Subcutaneous abdominal adipose tissue (tissue), 5 donors: ENCODE measurements at regions not wholly inside any gene's neighbourhood (a gene's known extent, or its start where the extent isn't known, plus 50 kb on each side); places are given as distances from the start of the nearest gene placed in this dataset.

ENCODE experiments used
- H3K27ac ChIP-seq: one replicate; pipeline ENCODE4 v1.7.0; 2013; ENCODE audit warnings: low read depth, mild to moderate bottlenecking, inconsistent platforms, low read length, moderate library complexity
- H3K27me3 ChIP-seq, 5 donors: one replicate each; pipeline ENCODE4 v1.7.0; 2013; ENCODE audit warnings: low read length in 5 of 5, inconsistent platforms in 1 of 5; ENCODE audit not compliant: control insufficient read depth in 5 of 5, insufficient read depth in 4 of 5
- H3K36me3 ChIP-seq, 5 donors: one replicate each; pipeline ENCODE4 v1.7.0; 2013; ENCODE audit warnings: low read length in 5 of 5; ENCODE audit not compliant: control insufficient read depth in 5 of 5, insufficient read depth in 5 of 5
- H3K4me1 ChIP-seq, 5 donors: one replicate each; pipeline ENCODE4 v1.7.0; 2013; ENCODE audit warnings: low read length in 5 of 5, mild to moderate bottlenecking in 3 of 5, moderate library complexity in 1 of 5; ENCODE audit not compliant: control insufficient read depth in 5 of 5, insufficient read depth in 5 of 5
- H3K4me3 ChIP-seq, 5 donors: one replicate each; pipeline ENCODE4 v1.7.0; 2013; ENCODE audit warnings: low read length in 5 of 5, low read depth in 1 of 5
- H3K9ac ChIP-seq, 5 donors: one replicate each; pipeline ENCODE4 v1.7.0; 2013; ENCODE audit warnings: low read length in 5 of 5, mild to moderate bottlenecking in 4 of 5, moderate library complexity in 3 of 5
- H3K9me3 ChIP-seq, 5 donors: one replicate each; pipeline ENCODE4 v1.7.0; 2013; ENCODE audit warnings: low read length in 5 of 5; ENCODE audit not compliant: control insufficient read depth in 5 of 5
- donor health status: healthy.
- donor health status: healthy.
- donor health status: healthy.
- donor health status: healthy.
- donor health status: healthy.

DNA sequence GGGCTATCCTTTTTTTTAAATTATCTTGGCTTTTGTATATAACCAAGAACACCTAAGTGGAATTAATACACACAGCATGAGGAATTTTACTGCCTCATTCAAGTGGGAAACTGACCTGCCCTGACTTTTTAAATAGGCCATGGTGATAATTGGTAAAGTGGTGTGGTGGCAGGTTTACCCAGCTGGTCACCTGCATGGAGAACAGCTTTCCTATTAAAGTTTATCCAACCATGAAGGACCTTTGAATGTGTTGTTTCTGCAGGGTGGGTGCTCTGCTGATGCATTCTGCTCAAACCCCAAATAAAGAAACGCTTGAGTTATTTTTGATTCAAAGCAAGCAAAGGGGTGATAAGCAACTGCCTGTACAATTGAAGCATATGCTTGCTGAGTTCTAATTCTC lies 261.0 kb upstream of the GRIN3A start:
- Histone ChIP-seq H3K9ac (no peak overlapping the region), H3K9me3 (no peaks in the 10 kb centered on the region), H3K4me1 (no peaks in the 10 kb centered on the region), H3K27me3 (no peaks in the 10 kb centered on the region), H3K27ac (no peak overlapping the region), H3K4me3 (no peak overlapping the region), H3K36me3 (no peaks in the 10 kb centered on the region)

DNA sequence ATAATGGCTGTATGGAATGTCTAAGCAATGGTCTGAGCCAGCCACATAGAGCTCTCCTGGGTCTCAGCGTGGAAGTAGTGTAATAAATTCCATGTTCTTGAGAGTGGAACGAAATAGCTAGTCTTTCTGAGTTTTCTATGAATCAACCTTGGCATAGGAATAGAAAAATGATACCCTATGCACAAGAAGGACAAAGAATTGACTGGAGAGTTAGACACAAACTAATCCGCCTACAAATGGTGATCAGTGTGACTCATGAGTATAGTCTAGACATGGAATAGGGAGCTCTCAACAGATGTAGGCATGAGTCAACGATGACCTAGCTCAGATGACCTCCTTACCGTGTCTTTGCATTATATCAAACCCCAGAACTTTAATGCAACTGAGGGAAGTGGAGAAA lies 256.8 kb upstream of the GRIN3A start:
- H3K27me3 ChIP-seq: no peaks in the 10 kb centered on the region
- H3K9ac ChIP-seq: no peak overlapping the region
- H3K27ac ChIP-seq: no peak overlapping the region
- H3K9me3 ChIP-seq: no peaks in the 10 kb centered on the region
- H3K4me3 ChIP-seq: no peak overlapping the region
- no peaks in the 10 kb centered on the region for H3K36me3 ChIP-seq
- H3K4me1 ChIP-seq: no peaks in the 10 kb centered on the region

DNA sequence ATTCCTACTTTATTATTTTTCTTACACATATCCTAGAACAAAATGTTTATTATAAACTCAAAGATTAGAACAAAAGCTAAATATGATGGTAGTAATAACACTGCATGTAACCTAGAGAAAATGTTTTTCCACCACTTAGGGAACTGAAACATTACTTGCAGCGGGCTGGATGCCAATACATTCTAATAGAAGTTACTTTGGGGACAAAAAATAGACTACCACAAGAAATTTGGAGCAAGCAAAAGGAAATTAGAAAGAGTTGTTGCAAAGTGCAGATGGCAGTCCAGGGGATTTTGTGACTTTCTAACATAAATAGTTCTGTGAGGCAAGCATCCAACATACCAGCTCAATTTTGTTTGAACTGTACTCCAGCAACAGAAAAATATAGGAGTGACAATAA lies 255.3 kb upstream of the GRIN3A start:
- Histone ChIP-seq H3K9me3 (no peaks in the 10 kb centered on the region), H3K27me3 (no peaks in the 10 kb centered on the region), H3K4me3 (no peak overlapping the region), H3K9ac (no peak overlapping the region), H3K36me3 (no peaks in the 10 kb centered on the region), H3K27ac (no peak overlapping the region), H3K4me1 (no peaks in the 10 kb centered on the region)

DNA sequence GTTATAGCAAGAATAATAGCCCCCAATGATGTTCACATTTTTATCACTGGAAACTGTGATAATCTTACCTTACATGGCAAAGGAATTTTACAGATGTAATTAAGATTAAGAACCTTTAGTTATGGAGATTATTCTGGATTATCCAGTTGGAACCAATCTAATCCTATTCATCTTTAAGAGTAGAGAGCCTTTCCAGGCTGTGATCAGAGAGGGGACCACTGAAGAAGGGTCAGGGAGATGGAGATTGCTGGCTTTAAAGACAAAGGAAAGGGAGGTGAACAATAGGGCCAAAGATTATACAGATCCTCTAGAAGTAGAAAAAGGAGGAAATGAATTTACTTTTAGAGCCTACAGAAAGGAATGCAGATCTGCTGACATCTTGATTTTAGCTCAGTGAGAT lies 253.5 kb upstream of the GRIN3A start:
- Histone ChIP-seq H3K36me3 (no peaks in the 10 kb centered on the region), H3K9me3 (no peaks in the 10 kb centered on the region), H3K4me3 (no peak overlapping the region), H3K4me1 (no peaks in the 10 kb centered on the region), H3K9ac (no peak overlapping the region), H3K27ac (no peak overlapping the region), H3K27me3 (no peaks in the 10 kb centered on the region)

DNA sequence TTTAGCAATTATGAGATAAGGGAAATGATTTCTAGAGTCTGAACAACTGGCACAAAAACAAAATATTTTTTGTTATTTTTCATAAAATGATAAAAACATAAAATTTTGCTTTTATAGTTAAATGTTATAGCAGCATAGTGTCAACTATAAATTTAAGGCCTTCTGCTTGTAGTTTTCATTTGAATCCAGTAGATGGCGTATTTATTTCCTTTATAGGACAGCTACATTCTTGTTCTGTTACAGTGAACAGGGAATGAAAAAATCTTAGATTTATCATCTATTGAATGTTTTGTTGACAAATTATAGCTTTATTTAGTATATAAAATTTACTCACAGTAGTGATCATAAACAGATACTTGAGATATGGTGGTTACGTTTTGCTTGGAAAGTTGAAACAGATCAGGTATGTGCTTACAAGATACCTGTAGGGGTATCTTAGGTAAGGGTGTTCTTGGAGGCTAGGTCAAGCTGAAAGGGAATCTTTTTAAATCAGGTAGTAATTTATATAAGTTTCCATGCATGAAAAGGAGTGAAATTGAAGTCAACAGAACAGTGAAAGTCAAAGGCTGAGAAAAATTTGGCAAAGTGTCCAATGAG lies 239.3 kb upstream of the GRIN3A start:
- no peak overlapping the region for H3K27ac ChIP-seq
- H3K9ac ChIP-seq: no peak overlapping the region
- no peaks in the 10 kb centered on the region for H3K9me3 ChIP-seq
- H3K4me1 ChIP-seq: no peaks in the 10 kb centered on the region
- no peaks in the 10 kb centered on the region for H3K36me3 ChIP-seq
- no peak overlapping the region for H3K4me3 ChIP-seq
- no peaks in the 10 kb centered on the region for H3K27me3 ChIP-seq

DNA sequence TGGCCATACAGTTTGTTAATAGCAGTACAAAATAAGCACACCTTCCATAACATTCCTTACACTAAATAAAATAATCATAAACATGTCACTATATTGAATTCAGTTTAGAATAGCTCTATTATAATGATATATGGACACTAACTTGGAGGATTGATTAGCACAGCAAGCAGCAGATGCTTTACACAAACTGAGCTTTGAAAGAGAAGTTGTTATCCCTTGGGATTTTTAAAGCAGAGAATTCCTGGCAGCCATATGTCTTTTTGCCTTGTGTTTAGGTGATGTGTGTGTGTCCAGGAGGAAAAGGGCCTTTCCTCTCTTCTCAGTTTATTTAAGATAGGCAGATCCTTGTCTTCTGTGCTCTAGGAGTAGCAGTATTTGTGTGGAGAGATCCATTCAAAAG lies 232.2 kb upstream of the GRIN3A start:
- H3K36me3 ChIP-seq: no peaks in the 10 kb centered on the region
- no peak overlapping the region for H3K27ac ChIP-seq
- no peaks in the 10 kb centered on the region for H3K27me3 ChIP-seq
- no peak overlapping the region for H3K4me3 ChIP-seq
- no peaks in the 10 kb centered on the region for H3K9me3 ChIP-seq
- H3K4me1 ChIP-seq: no peaks in the 10 kb centered on the region
- H3K9ac ChIP-seq: no peak overlapping the region

DNA sequence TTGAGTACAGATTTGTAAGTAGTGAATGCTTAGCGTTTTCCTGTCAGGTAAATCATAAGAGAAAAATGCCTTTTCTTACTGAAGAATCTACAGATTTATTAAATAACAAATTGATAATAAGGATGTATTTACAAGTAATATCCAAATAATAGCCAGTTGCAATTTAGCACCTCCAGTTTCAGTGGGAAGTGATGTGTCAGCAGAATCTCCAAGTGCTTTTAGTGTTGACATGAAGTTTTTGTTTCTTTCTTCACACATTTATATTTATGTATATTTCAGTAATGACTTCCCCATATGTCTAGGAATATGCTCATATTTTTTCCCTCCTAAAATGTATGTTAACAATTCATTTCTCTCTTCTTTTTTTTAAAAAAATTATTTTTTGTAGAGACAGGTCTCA lies 229.9 kb upstream of the GRIN3A start:
- Histone ChIP-seq H3K4me3 (no peak overlapping the region), H3K9me3 (no peaks in the 10 kb centered on the region), H3K36me3 (no peaks in the 10 kb centered on the region), H3K4me1 (no peaks in the 10 kb centered on the region), H3K27me3 (no peaks in the 10 kb centered on the region), H3K27ac (no peak overlapping the region), H3K9ac (no peak overlapping the region)

DNA sequence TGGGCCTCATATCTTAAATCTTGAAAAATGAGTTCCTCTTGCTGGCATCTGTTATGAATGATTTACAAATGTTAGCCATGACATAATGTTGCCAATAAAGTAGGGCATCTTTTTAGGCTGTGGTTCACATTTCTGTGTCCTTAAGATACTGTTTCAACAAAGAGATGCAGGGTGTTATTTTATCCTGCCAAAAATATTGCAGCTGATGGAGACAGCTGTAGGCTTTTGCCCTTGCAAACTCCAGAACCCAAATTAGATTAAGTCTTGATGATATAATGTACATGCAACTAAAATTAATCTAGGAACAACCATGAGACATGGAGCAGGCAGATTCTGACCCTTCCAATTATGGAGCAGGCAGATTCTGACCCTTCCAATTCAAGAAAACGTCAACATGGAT lies 228.2 kb upstream of the GRIN3A start:
- no peaks in the 10 kb centered on the region for H3K4me1 ChIP-seq
- no peak overlapping the region for H3K27ac ChIP-seq
- H3K9me3 ChIP-seq: no peaks in the 10 kb centered on the region
- H3K9ac ChIP-seq: no peak overlapping the region
- no peak overlapping the region for H3K4me3 ChIP-seq
- H3K36me3 ChIP-seq: no peaks in the 10 kb centered on the region
- no peaks in the 10 kb centered on the region for H3K27me3 ChIP-seq

DNA sequence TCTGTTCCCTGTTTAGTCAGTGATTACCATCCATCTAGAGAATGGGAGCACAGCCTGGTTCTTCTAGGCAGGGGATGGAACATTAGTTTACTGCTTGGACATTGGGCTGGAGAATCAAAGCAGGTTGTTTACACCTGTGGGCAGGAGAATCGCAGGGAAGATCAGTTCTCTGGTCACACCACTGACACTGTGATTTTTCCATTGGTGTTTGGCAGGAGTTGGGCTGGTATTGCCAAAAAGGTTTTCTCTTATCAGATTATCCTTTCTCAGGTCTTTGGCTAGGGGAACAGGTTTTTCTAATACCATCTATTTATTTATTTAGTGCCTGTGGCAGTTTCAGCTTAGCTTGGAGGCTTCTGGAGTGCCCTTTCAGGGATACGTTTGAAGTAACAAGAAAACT lies 219.3 kb upstream of the GRIN3A start:
- Histone ChIP-seq H3K4me1 (no peaks in the 10 kb centered on the region), H3K36me3 (no peaks in the 10 kb centered on the region), H3K27me3 (no peaks in the 10 kb centered on the region), H3K9me3 (no peaks in the 10 kb centered on the region), H3K4me3 (no peak overlapping the region), H3K9ac (no peak overlapping the region), H3K27ac (no peak overlapping the region)

DNA sequence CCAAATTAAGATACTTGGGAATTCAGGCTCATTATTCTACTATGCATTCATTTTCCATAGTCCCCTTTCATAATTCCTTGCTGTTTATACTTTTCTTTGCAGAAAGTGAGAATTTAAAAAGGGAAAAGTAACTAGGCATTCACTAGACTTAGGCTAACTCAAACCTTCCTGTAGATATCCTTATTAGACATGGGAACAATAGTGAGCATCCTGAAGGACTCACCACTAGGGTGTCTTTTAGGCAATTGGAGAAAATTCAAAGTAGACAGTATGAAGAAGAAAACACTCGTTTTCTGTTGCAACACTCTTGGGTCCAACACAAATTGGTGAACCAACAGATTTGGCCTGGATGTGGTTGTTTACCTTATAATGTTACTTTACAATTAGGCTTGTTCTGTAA lies 213.2 kb upstream of the GRIN3A start:
- H3K9me3 ChIP-seq: no peaks in the 10 kb centered on the region
- H3K36me3 ChIP-seq: no peaks in the 10 kb centered on the region
- H3K9ac ChIP-seq: no peak overlapping the region
- no peak overlapping the region for H3K27ac ChIP-seq
- no peaks in the 10 kb centered on the region for H3K4me1 ChIP-seq
- H3K4me3 ChIP-seq: no peak overlapping the region
- no peaks in the 10 kb centered on the region for H3K27me3 ChIP-seq

DNA sequence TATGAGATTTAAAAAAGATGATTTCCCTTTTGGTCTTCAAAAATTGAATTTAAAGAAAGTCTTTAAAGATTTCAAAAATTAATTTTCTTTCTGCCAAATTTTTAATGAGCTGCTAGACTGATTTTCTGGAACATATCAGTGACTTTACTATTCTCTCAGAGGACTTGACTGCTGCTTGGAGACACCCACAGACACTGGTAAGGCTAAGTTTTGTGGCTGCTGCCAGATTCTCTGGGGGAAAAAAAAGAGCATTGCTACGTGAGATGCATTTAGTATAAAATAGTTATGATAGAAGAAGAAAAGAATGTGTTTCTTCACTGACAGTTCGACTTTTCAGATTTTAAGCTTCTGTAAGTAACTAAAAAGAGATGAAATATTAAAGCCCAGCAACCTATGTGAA lies 193.3 kb upstream of the GRIN3A start:
- Histone ChIP-seq H3K36me3 (no peaks in the 10 kb centered on the region), H3K9me3 (no peaks in the 10 kb centered on the region), H3K27ac (no peak overlapping the region), H3K4me3 (no peak overlapping the region), H3K4me1 (peaks cover 0 to 3% (median 0%) of the 10 kb centered on the region in 5 donors), H3K27me3 (no peaks in the 10 kb centered on the region), H3K9ac (no peak overlapping the region)
